ENCODE measurements at regions not wholly inside any gene's neighbourhood (a gene's known extent, or its start where the extent isn't known, plus 50 kb on each side); places are given as distances from the start of the nearest gene placed in this dataset.

- ATAC-seq (no peak), DNase-seq (ENCODE audit: low spot score) (no peak)
Observed at GRCh38 chr1:101153692-101154091, 83.1 kb upstream of the S1PR1 start.

GRCh38 chr1:101152633-101153032 lies 84.2 kb upstream of the S1PR1 start:
- ATAC-seq (no peak), DNase-seq (ENCODE audit: low spot score) (no peak)

DNA sequence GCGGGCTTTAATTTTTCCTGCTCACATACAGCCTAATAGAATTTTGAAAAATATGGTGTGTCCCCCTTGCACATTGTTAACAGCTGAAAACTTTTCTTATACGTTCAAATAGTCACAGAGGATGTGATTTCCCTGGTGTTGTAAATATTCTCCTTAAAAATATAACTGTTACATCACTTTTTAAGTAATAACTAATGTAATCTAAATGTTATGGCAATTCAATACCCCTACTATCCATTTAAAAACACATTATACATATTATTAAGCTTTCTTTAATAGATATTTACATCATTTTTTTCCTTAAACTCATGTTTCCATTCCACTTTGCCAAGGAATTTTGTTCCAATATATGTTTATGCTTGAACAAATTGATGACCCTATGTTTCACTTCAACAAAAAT lies 85.5 kb upstream of the S1PR1 start:
- DNase-seq (ENCODE audit: low spot score), result no peak
- no peak for ATAC-seq

DNA sequence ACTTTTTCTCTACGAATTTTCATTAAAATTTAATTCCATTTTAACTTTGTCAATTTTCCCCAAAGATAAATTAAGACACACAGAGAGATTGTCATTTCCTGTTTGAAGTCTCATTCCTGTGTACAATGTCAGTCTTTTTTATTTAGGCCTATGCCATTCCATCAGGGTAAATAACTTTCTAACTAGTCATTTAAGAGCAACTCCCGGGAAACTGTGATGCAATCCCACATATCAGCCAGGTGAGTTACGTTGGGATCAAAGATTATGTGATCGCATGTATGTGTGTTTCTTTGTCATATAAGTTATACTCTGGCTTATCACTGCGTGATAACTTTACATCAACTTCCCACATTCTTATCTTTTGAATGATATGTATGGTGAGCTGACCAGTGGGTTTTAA lies 86.1 kb upstream of the S1PR1 start:
- ATAC-seq (peak; percentile 80), DNase-seq (ENCODE audit: low spot score) (no peak)

DNA sequence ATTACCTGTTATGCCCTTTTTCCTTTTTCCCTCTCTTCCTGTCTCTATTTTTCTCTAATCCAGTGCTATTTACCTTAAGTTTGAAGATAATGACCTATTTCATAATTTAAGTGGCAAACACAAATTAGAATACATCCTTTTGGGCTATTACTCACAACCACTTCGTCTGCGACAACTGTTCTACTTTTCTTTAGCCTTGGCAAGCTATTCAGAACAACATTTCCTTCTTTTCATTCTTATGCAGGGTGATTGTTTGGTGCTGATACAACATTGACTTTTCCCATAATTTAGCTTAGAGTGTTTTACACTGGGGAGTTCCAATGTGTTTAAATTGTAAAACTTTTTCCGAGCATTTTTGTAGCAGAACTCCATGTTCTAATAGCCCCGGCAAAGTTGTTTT lies 86.6 kb upstream of the S1PR1 start:
- DNase-seq (ENCODE audit: low spot score) (no peak), ATAC-seq (no peak)

- DNase-seq (ENCODE audit: low spot score), result no peak
- no peak for ATAC-seq
Observed at GRCh38 chr1:101148980-101149379, 87.8 kb upstream of the S1PR1 start.

GRCh38 chr1:101147381-101147780 lies 89.4 kb upstream of the S1PR1 start:
- ATAC-seq (peak; percentile 75), DNase-seq (ENCODE audit: low spot score) (no peak)

- ATAC-seq (no peak), DNase-seq (ENCODE audit: low spot score) (no peak)
Observed at GRCh38 chr1:101145449-101145820, 91.4 kb upstream of the S1PR1 start.

DNA sequence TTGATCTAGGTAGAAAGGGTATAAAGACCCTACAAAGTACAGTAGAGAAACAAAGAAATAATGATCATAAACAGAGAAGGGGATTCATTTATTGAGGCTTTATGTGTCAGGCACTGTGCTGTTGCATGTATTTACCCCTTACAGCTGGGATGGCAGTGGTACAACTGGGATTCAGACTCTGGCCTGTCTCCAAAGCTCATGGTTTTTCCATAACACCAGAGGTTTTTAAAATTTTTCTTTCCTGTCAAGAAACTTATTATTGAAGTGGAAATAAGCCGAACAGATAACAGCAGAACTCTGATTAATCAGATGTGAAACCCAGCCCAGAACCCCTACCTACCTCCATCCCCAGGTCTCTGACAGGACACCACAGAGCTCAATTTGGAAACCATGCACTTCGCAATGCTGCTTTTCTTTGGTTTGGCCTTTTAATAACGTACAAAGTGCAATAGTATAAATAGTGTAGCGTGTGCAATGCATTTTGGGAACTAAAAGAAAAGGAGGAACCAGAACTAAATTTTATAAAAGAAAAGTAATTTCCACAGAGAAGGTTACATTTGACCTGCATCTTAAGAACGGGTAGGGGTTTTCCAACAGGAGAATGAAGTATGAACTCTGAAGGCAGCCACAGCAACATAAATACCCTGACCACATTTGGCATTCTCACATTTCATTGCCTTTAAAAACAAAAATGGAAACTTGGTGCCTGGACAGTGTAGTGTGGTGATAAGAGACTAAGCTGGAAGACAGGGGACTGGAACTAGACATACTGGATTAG lies 92.0 kb upstream of the S1PR1 start:
- ATAC-seq, result no peak
- DNase-seq (ENCODE audit: low spot score), result no peak

GRCh38 chr1:101142244-101142643 lies 94.6 kb upstream of the S1PR1 start:
- peak; percentile 25 for ATAC-seq
- no peak for DNase-seq (ENCODE audit: low spot score)

- no peak for ATAC-seq
- DNase-seq (ENCODE audit: low spot score), result no peak
Observed at GRCh38 chr1:101141376-101141775, 95.4 kb upstream of the S1PR1 start.

- ATAC-seq (no peak), DNase-seq (ENCODE audit: low spot score) (no peak)
Observed at GRCh38 chr1:101139821-101140718, 96.7 kb upstream of the S1PR1 start.

- ATAC-seq (no peak), DNase-seq (ENCODE audit: low spot score) (no peak)
Observed at GRCh38 chr1:101139130-101139529, 97.7 kb upstream of the S1PR1 start.

DNA sequence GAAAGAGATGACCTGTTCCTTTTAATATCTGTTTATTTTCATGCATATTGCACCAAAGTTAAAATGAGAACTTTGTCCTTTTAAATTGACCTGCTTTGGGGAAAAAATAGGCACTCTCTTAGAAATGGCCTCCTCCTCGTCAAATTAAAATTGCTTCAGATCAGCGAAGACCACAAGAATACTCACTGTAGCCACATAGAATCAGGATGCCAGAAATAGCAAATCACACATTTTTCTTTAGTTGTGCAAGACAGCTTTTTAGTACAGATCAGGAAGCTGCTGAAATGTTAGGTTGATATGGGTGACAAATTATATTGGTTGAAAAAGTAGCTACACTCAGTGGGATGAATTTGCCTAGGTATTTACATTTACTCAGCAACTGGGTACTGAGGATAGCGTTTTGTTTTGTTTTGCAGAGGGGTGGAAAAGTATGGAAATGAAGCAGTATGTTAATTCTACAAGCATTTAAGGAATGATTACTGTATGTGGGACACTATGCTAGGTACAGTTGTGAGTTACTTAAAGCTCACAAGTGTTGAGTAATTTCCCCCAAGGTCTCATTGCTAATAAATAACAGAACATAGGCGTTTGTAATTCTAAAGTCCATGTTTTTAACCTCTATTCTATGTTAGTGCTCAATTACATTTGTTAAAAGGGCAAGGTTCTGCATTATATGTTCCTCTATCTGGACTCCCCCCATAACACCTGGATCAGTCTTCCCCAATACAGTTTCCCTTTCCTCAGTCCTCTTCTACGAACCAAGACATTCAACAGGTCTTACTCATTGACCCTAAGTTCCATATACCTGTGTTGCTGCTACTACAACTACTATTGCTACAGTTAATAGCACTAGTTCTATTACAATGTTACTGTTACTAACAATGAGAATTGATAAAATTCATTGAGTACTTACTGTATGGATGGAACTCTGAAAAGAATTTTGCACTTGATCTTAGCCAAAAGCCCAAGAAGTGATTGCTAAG lies 99.4 kb upstream of the S1PR1 start:
- ATAC-seq (peak; percentile 61), DNase-seq (ENCODE audit: low spot score) (no peak)

DNA sequence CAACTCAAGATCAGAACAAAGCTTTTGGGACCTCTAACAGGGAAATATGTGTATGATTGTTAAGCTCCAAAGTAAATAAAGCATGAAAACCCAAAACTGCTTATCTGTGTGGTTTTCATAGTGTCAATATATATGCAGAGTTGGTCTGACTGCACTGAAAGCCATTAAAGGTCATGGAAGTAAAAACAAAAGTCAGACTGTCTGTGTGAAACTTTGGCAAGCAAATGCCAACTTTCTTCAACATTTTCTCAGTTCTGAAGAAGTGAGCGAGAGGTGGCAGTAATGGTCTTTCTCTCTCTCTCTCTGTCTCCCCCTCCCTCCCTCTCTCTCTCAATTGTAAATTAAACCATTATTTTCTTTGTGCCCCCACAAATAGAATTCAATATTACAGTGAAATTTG lies 100.1 kb upstream of the S1PR1 start:
- DNase-seq (ENCODE audit: low spot score) (no peak), ATAC-seq (peak; percentile 80)

DNA sequence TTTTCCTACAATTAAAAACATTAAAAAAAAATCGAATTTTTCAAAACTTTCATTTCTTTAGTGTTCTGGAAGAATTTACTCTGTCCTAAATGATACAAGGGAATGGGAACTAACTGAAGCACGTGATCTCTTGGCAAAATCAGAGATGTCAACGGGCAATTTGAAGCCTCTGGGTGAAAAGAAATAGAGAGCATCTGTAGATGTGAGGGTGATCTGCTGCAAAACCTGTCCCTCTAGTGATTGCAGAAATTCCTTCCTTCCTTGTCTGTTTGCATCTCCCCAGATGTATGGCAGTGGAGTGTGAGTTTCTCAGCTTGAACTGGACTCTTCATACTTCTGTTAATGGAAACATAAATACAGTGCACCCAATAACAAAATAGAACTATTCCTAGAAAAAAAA lies 100.5 kb upstream of the S1PR1 start:
- ATAC-seq (peak; percentile 43), DNase-seq (ENCODE audit: low spot score) (no peak)

DNA sequence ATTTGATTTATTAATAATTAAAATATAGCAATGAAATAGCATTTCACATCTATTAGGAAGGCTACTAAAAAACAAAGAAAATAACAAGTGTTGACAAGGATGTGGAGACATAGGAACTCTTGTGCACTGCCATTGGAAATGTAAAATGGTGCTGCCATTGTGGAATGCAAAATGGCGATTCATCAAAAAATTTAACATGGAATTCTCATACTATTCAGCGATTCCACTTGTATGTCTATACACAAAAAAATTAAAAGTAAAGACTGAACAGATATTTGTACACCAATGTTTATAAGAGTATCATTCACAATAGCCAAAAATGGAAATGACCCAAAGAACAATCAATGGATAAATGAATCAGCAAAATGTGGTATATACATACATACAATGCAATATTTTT lies 101.3 kb upstream of the S1PR1 start:
- DNase-seq (ENCODE audit: low spot score) (no peak), ATAC-seq (no peak)

DNA sequence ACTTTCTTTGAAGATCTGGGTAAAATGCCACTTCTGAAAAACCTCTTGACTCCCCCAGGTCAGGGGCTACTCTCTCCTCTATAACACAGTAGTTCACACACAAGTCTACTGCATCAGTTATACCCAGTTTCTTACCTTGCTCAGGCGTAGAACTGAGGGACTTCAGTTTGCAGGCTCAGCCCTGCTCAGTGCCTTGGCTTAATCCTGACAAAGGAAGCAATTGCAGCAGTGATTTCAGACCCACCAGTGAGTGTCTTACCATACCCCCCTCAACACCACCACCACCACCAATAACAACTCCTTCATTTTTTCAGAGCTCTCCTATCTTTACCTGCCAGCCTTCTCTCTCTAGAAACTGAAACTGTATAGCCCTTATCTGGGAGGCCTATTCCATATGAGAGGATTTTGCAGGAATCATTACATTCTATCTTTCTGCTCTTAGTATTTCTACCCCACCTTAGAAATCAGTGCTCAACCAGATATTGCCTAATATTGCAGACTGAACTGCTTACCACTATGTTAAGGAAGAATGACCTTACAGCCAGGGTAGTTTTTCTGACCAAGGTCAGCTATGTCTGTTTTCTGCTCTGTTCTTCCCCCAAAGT lies 105.5 kb upstream of the S1PR1 start:
- DNase-seq (ENCODE audit: low spot score), result no peak
- ATAC-seq, result no peak

GRCh38 chr1:101130673-101131072 lies 105.1 kb upstream of the DPH5 start:
- ATAC-seq (no peak), DNase-seq (ENCODE audit: low spot score) (no peak)

DNA sequence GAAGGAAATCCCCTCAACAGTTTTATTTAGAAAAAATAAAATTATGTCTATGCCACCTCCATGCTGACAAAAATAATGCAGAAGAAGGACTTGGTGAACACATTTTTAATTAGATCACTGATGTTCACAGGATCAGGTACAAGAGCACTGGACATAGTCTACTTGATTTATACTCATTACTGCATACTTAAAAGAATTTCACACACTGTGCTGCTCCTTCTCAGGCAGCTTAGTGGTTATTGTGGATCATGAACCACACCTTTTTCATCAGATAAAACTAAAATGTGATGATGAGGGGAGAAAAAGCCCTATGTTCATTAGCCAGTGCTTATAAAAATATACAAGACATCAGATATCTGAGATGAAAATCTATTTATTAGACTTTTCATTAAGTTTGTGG lies 103.3 kb upstream of the DPH5 start:
- ATAC-seq (no peak), DNase-seq (ENCODE audit: low spot score) (no peak)
